HEK293T (cell line): ENCODE measurements at regions not wholly inside any gene's neighbourhood (a gene's known extent, or its start where the extent isn't known, plus 50 kb on each side); places are given as distances from the start of the nearest gene placed in this dataset.

Experiments
- ARNT ChIP-seq: fragments of 450-650 bp; IDR thresholded peaks from 2 replicates; pipeline ENCODE4 v1.6.1; 2017; ENCODE audit warnings: mild to moderate bottlenecking
- BHLHE40 ChIP-seq: fragments of 450-650 bp; IDR thresholded peaks from 2 replicates; pipeline ENCODE4 v1.6.1; 2016; ENCODE audit warnings: mild to moderate bottlenecking, moderate library complexity, borderline replicate concordance
- CTBP1 ChIP-seq: fragments of 450-650 bp; IDR thresholded peaks from 2 replicates; pipeline ENCODE4 v1.6.1; 2016; ENCODE audit warnings: borderline replicate concordance
- FOXK2 ChIP-seq: fragments of 450-650 bp; IDR thresholded peaks from 2 replicates; pipeline ENCODE4 v1.6.1; 2016; ENCODE audit warnings: mild to moderate bottlenecking
- FOXM1 ChIP-seq: fragments of 450-650 bp; IDR thresholded peaks from 2 replicates; pipeline ENCODE4 v1.6.1; 2017; ENCODE audit warnings: mild to moderate bottlenecking, borderline replicate concordance
- HDGF ChIP-seq: fragments of 450-650 bp; IDR thresholded peaks from 2 replicates; pipeline ENCODE4 v1.6.1; 2017; ENCODE audit warnings: antibody characterized with exemption, borderline replicate concordance
- NFRKB ChIP-seq: fragments of 450-650 bp; IDR thresholded peaks from 2 replicates; pipeline ENCODE4 v1.6.1; 2016; ENCODE audit warnings: mild to moderate bottlenecking, moderate library complexity
- SP1 ChIP-seq: fragments of 450-650 bp; IDR thresholded peaks from 2 replicates; pipeline ENCODE4 v1.6.1; 2017

DNA sequence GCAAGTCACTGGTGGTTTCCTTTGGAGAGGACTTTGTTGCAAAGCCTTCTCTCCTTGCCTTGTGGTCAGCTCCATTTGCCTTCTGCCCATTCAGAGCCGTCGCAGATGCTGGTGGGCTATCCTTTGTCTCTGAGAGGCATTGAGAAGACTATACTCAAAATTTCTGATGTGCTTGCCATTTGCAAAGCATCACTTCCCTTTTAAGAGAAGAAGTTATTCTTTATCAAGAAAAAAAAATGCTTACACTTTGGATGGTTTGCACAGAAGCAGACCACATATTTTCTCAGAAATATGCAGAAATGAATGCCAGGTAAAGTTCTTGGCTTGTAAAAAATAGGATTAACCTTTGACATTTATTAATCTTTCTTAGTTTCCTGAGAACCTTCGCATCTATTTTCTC is 195.8 kb upstream of the KLF4 start:
- TF ChIP-seq BHLHE40 (no peak), SP1 (no peak), FOXK2 (no peak), CTBP1 (no peak), ARNT (no peak), HDGF (no peak), NFRKB (no peak), FOXM1 (no peak)
